Small intestine (tissue), 7 donors: ENCODE measurements at regions not wholly inside any gene's neighbourhood (a gene's known extent, or its start where the extent isn't known, plus 50 kb on each side); places are given as distances from the start of the nearest gene placed in this dataset.

Source experiments
- DNase-seq, 2 donors: peaks; one replicate each; pipeline versions ENCODE4 v3.0.0 to v3.0.0-alpha.2; 2013
- FAIRE-seq: peaks from 2 replicates; lab custom pipeline; 2012; peaks lifted over from hg19 to GRCh38; lab: Jason Lieb, UNC
- H3K27ac ChIP-seq, 3 donors: one replicate each; pipeline ENCODE4 v1.5.1; 2013; ENCODE audit warnings: low read length in 2 of 3, mild to moderate bottlenecking in 2 of 3, control low read depth in 1 of 3, inconsistent platforms in 1 of 3, low read depth in 1 of 3, moderate library complexity in 1 of 3
- H3K27me3 ChIP-seq, 3 donors: one replicate each; pipeline ENCODE4 v1.6.1; 2013; ENCODE audit warnings: low read length in 3 of 3, inconsistent platforms in 1 of 3; ENCODE audit not compliant: control insufficient read depth in 3 of 3, insufficient read depth in 3 of 3
- H3K36me3 ChIP-seq, 3 donors: one replicate each; pipeline ENCODE4 v1.6.1; 2013; ENCODE audit warnings: low read length in 3 of 3, inconsistent platforms in 1 of 3, low read depth in 1 of 3, mild to moderate bottlenecking in 1 of 3, moderate library complexity in 1 of 3; ENCODE audit not compliant: control insufficient read depth in 3 of 3, insufficient read depth in 2 of 3
- H3K4me1 ChIP-seq, 3 donors: one replicate each; pipeline ENCODE4 v1.6.1; 2013; ENCODE audit warnings: low read length in 2 of 3, inconsistent platforms in 1 of 3, low read depth in 1 of 3, mild to moderate bottlenecking in 1 of 3, moderate library complexity in 1 of 3; ENCODE audit not compliant: control insufficient read depth in 3 of 3, insufficient read depth in 2 of 3
- H3K4me3 ChIP-seq, 3 donors: one replicate each; pipeline ENCODE4 v1.5.1; 2013; ENCODE audit warnings: low read length in 3 of 3, control low read depth in 1 of 3, inconsistent platforms in 1 of 3, low read depth in 1 of 3, mild to moderate bottlenecking in 1 of 3, moderate library complexity in 1 of 3
- H3K9me3 ChIP-seq, 2 donors: one replicate each; pipeline ENCODE4 v1.6.1; 2013; ENCODE audit warnings: low read depth in 1 of 2, low read length in 1 of 2; ENCODE audit not compliant: control insufficient read depth in 2 of 2, insufficient read depth in 1 of 2
- WGBS, 3 donors: extraction: QIAGEN DNeasy Blood & Tissue Kit; methylation state at CpG; one replicate each; pipeline ENCODE4 v1.1.7; 2013; 5-methylcytosine and 5-hydroxymethylcytosine counted together
- donor health status: healthy with polysubstance abuse.
- donor health status: control.
- donor health status: control.
- donor health status: Bipolar disorder and iron deficiency.
- donor health status: healthy.

DNA sequence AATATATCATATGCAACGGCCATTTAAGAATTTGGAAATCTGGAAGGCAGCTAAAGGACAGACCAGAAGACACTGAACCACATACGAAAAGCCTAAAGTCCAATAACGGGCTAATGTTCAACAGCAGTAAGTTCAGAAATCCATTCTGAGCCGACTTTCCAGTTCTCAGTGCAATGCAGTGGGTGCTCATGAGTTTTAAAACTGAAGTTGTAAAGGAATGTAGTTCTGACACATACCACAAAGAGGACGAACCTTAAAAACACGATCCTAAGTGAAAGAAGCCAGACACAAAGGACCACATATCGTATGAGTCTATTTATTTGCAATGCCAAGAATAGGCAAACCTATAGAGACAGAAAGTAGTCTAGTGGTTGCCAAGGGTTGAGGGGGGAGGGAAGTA, 278.3 kb upstream of the ZFHX3 start:
- DNase-seq = no peak
- no peak overlapping the region for H3K4me3 ChIP-seq
- WGBS, 3 donors = 82 to 89% (median 89%) methylated on average over 7 of the region's 7 CpGs
- no peak overlapping the region for H3K27ac ChIP-seq
- H3K27me3 ChIP-seq = peaks cover 0 to 2% (median 0%) of the 10 kb centered on the region in 3 donors
- no peaks in the 10 kb centered on the region for H3K36me3 ChIP-seq
- H3K4me1 ChIP-seq = no peaks in the 10 kb centered on the region
- no peaks in the 10 kb centered on the region for H3K9me3 ChIP-seq
- FAIRE-seq = no peak

DNA sequence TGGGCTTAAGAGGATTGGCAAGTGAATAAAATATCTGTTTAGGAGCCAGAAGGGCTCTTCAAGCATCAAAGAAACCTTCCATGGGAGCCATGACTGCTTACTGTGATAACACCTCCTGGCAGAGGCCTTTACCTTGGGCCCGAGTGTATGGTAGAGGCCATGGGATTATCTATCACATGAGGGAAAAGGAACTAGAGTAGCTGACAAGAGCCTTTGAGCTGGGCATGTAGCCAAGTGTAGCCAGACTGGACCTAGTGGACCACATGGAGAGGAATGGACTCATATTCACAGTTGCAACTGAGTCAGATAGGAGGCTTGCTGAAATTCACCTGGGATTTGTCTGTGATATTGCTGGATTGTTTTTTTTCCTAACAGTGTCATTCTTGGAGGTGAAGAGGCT, 276.0 kb upstream of the ZFHX3 start:
- Histone ChIP-seq H3K27me3 (peaks cover 0 to 2% (median 0%) of the 10 kb centered on the region in 3 donors), H3K9me3 (no peaks in the 10 kb centered on the region), H3K36me3 (no peaks in the 10 kb centered on the region), H3K4me1 (no peaks in the 10 kb centered on the region), H3K27ac (no peak overlapping the region), H3K4me3 (no peak overlapping the region)
- DNase-seq (peak in 1 of 2 donors; percentile 34), FAIRE-seq (no peak)
- 56 to 73% (median 62%) methylated on average over 1 of the region's 1 CpG for WGBS, 3 donors

DNA sequence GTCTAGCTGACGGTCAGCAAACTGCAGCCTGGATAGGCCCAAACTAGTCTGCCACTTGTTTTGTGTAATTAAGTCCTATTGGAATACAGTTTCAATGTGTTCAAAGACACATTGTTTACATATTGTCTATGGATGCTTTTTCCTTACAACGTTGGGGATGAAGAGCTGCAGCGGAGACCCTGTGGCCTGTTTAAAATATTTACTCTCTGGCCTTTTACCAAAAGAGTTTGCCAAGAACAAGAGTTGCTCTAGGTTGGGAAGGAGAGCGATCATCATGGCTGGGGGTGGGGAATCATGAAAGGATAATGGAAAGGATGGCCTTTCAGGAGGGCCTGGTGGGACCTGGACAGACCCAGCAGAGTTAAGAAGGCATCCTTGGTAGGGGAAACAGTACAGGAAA, 274.9 kb upstream of the ZFHX3 start:
- H3K4me3 ChIP-seq = no peak overlapping the region
- no peak overlapping the region for H3K27ac ChIP-seq
- no peaks in the 10 kb centered on the region for H3K36me3 ChIP-seq
- H3K27me3 ChIP-seq = peaks cover 0 to 2% (median 0%) of the 10 kb centered on the region in 3 donors
- 61 to 79% (median 72%) methylated on average over 4 of the region's 4 CpGs for WGBS, 3 donors
- FAIRE-seq (no peak), DNase-seq (no peak)
- H3K4me1 ChIP-seq = no peaks in the 10 kb centered on the region
- no peaks in the 10 kb centered on the region for H3K9me3 ChIP-seq

DNA sequence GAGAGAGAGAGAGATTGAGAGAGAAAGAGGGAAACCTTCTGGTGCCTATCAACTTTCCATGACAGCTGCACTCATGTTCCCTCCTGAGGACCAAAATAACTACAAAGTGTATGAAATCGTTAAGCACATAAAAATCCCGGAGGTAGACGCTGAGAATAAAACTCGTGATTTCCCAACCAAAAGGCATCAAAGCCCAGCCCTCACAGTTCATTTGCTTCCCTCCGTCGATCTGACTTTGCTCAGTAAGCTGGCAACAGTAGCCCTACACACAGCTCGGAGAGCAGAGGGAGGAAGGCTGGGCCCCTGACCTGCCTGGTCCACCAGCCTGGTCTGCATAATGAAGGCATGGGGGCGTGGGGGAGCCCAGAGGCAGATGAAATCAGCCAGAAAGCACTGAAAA, 273.9 kb upstream of the ZFHX3 start:
- DNase-seq (no peak), FAIRE-seq (no peak)
- no peaks in the 10 kb centered on the region for H3K4me1 ChIP-seq
- WGBS, 3 donors = 66 to 76% (median 73%) methylated on average over 8 of the region's 8 CpGs
- H3K27me3 ChIP-seq = peaks cover 0 to 2% (median 0%) of the 10 kb centered on the region in 3 donors
- H3K4me3 ChIP-seq = no peak overlapping the region
- H3K36me3 ChIP-seq = no peaks in the 10 kb centered on the region
- no peaks in the 10 kb centered on the region for H3K9me3 ChIP-seq
- H3K27ac ChIP-seq = no peak overlapping the region

DNA sequence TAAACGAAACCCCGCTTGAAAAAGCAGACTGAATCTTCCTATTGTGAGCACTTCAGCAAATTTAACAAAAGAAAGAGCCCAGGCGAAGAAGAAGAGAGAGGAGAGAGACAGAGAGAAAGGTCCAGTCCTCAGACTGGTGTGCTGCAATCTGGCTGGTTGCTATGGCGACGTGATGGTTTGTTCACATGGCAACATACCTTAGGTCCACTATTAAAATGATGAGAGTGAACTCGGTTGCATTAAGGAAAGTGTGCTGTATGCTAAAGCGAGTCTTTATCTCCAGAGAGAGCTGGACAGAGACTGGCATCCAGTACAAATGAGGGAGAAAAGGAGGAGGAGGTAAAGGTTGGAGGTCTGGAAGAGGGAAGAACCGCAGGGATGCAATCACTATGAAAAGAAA, 271.8 kb upstream of the ZFHX3 start:
- WGBS, 3 donors = 83 to 88% (median 83%) methylated on average over 8 of the region's 8 CpGs
- FAIRE-seq (no peak), DNase-seq (no peak)
- peaks cover 0 to 2% (median 0%) of the 10 kb centered on the region in 3 donors for H3K27me3 ChIP-seq
- H3K4me3 ChIP-seq = no peak overlapping the region
- H3K4me1 ChIP-seq = no peaks in the 10 kb centered on the region
- no peaks in the 10 kb centered on the region for H3K36me3 ChIP-seq
- H3K27ac ChIP-seq = no peak overlapping the region
- H3K9me3 ChIP-seq = no peaks in the 10 kb centered on the region

DNA sequence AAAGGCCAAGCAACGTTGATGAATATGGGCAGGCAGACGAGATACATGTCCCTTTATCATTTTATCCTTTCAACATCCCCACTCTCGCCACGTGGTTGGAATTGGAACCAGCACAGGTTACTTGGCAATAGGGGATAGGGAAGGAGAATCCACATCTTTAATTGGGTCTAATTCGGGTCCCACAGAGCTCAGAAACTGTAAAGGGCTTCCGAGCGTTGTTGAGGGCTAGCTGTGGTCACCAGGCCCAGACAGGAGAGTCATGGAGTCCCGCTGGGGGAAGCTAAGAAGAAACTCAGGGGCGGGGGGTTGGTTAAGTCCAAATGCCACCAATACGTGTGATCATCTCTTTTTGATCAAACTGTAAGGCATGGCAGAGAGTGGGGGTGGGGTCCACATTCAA, 271.3 kb upstream of the ZFHX3 start:
- no peak overlapping the region for H3K27ac ChIP-seq
- H3K27me3 ChIP-seq = peaks cover 0 to 2% (median 0%) of the 10 kb centered on the region in 3 donors
- H3K9me3 ChIP-seq = peaks cover 0 to under 1% of the 10 kb centered on the region in 2 donors
- no peaks in the 10 kb centered on the region for H3K4me1 ChIP-seq
- 77 to 82% (median 80%) methylated on average over 10 of the region's 10 CpGs for WGBS, 3 donors
- no peak for DNase-seq
- H3K4me3 ChIP-seq = no peak overlapping the region
- no peak for FAIRE-seq
- no peaks in the 10 kb centered on the region for H3K36me3 ChIP-seq

DNA sequence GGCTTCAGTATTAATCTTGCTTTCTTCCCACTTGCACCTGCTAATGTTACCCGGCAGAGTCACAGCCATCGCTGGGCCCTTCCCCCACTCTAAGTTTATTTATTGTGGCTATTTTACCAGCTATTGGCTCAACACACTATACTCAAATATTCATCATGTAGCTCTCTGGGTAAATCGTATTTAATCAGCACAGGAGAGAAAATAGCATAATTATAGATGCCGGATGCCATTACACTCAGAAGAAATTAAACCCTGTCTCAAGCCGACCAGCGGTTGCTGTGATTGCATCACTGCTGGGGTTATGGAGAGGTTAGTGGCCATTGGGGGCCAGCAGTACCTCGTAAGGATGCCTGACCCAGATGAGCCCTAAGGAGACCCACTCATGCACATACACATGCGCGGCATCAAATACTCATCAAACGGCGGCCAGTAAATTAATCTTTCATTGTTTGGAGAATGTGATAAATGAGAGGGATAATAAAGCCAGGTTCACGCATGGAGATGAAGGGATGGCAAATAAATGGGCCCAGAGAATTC, 269.5 kb upstream of the ZFHX3 start:
- Histone ChIP-seq H3K4me3 (no peak overlapping the region), H3K27me3 (peaks cover 0 to 2% (median 0%) of the 10 kb centered on the region in 3 donors), H3K9me3 (peaks cover 0 to 7% of the 10 kb centered on the region in 2 donors), H3K36me3 (no peaks in the 10 kb centered on the region), H3K4me1 (no peaks in the 10 kb centered on the region), H3K27ac (no peak overlapping the region)
- FAIRE-seq (no peak), DNase-seq (no peak)
- 86 to 88% (median 86%) methylated on average over 12 of the region's 12 CpGs for WGBS, 3 donors

DNA sequence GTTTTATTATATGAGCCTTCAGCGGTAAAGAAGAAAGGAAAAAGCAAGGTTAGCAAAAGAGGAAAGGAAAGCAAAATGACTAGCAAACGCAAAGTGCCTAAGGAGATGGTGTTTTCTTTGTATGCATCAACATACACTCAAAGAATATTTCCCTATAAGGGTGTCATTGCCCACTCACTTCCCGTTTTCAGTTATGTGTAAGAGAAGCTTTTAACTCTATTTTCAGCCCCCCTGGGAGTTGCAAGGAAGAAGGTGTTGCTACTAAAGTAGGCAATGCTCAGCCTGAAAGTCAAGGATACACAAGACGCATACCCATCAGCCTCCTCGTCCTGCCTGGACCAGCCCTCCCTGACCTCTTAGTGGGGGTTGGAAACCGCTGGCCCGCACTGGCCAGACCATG, 267.7 kb upstream of the ZFHX3 start:
- H3K9me3 ChIP-seq = peaks cover 0 to 7% of the 10 kb centered on the region in 2 donors
- H3K4me1 ChIP-seq = no peaks in the 10 kb centered on the region
- WGBS, 3 donors = 65 to 78% (median 74%) methylated on average over 7 of the region's 7 CpGs
- H3K4me3 ChIP-seq = no peak overlapping the region
- DNase-seq (no peak), FAIRE-seq (no peak)
- H3K36me3 ChIP-seq = no peaks in the 10 kb centered on the region
- no peaks in the 10 kb centered on the region for H3K27me3 ChIP-seq
- H3K27ac ChIP-seq = no peak overlapping the region

DNA sequence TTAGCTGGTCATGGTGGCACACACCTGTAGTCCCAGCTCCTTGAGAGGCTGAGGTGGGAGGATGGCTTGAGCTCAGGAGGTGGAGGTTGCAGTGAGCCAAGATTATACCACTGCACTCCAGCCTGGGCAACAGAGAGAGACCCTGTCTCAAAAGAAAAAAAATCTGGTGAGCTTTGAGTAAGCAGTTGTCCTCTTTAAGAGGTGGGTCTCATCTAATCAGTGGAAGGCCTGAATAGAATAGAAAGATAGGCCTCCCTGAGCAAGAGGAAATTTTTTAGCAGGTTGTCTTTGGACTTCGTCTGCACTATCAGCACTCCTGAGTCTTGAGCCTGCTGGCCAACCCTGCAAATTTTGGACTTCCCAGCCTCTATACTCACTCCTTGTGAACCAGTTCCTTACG, 266.0 kb upstream of the ZFHX3 start:
- Histone ChIP-seq H3K9me3 (peaks cover 0 to 7% of the 10 kb centered on the region in 2 donors), H3K36me3 (no peaks in the 10 kb centered on the region), H3K4me1 (peaks cover 0 to 2% (median 0%) of the 10 kb centered on the region in 3 donors), H3K4me3 (no peak overlapping the region), H3K27ac (no peak overlapping the region), H3K27me3 (no peaks in the 10 kb centered on the region)
- FAIRE-seq (no peak), DNase-seq (no peak)
- 92 to 95% (median 94%) methylated on average over 2 of the region's 2 CpGs for WGBS, 3 donors
